Body of pancreas (tissue), 4 donors: ENCODE measurements at regions not wholly inside any gene's neighbourhood (a gene's known extent, or its start where the extent isn't known, plus 50 kb on each side); places are given as distances from the start of the nearest gene placed in this dataset.

Source experiments
- ATAC-seq: fragments of 150-250 bp; one replicate; pipeline ENCODE4 v1.9.1; 2016
- DNase-seq, 4 donors: peaks; one replicate each; pipeline ENCODE4 v3.0.0-alpha.2; 2019
- H3K27ac ChIP-seq, 4 donors: fragments of 200-600 bp; sonication (generic); 1 replicate in 3 of 4; 2 replicates in 1 of 4; pipeline versions ENCODE4 v1.5.1 to v1.6.1; 2016 to 2019; ENCODE audit warnings: mild to moderate bottlenecking in 1 of 4, mixed read lengths in 1 of 4, moderate library complexity in 1 of 4
- H3K27me3 ChIP-seq, 2 donors: fragments of 200-600 bp; sonication (generic); one replicate each; pipeline ENCODE4 v1.6.0; 2016; ENCODE audit warnings: mild to moderate bottlenecking in 1 of 2
- H3K36me3 ChIP-seq, 2 donors: fragments of 200-600 bp; sonication (generic); replicated peaks in 1 of 2; 2 replicates each; pipeline ENCODE4 v1.5.1; 2016; ENCODE audit warnings: low read depth in 2 of 2; ENCODE audit not compliant: insufficient read depth in 1 of 2
- H3K4me1 ChIP-seq: fragments of 200-600 bp; sonication (generic); one replicate; pipeline ENCODE4 v1.6.0; 2016
- H3K4me3 ChIP-seq, 2 donors: fragments of 200-600 bp; sonication (generic); 1 replicate in 1 of 2; 2 replicates in 1 of 2; pipeline ENCODE4 v1.5.1; 2016 to 2019
- H3K9me3 ChIP-seq, 3 donors: fragments of 200-600 bp; sonication (generic); 1 replicate in 2 of 3; 2 replicates in 1 of 3; pipeline ENCODE4 v1.5.1; 2016
- CTCF ChIP-seq, 7 experiments: fragments of 450-650 bp in 4 of 7; fragments of 200-600 bp in 3 of 7; sonication (generic) in 3 of 7; IDR thresholded peaks; one replicate each; pipeline ENCODE4 v1.5.1; 2016 to 2019; ENCODE audit warnings: antibody characterized with exemption in 7 of 7
- POLR2A ChIP-seq, 3 donors: fragments of 450-650 bp; IDR thresholded peaks; one replicate each; pipeline ENCODE4 v1.6.1; 2016; ENCODE audit warnings: antibody characterized with exemption in 3 of 3, mild to moderate bottlenecking in 2 of 3
- WGBS, 2 donors: methylation state at CpG; one replicate each; pipeline ENCODE4 v1.1.5; 2017; 5-methylcytosine and 5-hydroxymethylcytosine counted together
- intact Hi-C: fragments of 100-400 bp; cut with DNase I; formaldehyde crosslinking; loops from one replicate; pipeline ENCODE4 v1.15.1; 2023

DNA sequence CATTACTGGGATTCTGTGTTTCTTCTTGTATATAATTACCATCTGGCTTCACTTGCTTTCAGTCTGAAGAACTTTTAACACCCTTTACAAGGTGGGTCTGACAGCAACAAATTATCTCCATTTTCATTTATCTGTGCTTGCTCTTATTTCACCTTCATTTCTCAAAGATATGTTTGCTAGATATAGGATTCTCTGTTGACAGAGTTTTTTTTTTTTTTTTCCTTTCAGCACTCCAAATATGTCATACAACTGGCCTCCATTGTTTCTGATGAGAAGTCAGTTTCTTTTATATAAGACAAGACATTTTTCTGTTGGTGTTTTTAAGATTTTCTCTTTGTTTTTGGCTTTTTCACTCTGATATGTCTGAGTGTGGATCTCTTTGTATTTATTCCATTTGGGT is 59.3 kb upstream of the TACR1 start:
- DNase-seq = no peak
- ATAC-seq = no peak
- no peaks in the 10 kb centered on the region for H3K27me3 ChIP-seq
- H3K4me1 ChIP-seq = no peaks in the 10 kb centered on the region
- intact Hi-C loops = no loop called here
- peaks cover 0 to 7% (median 0%) of the 10 kb centered on the region in 3 donors for H3K9me3 ChIP-seq
- no peaks in the 10 kb centered on the region for H3K36me3 ChIP-seq
- H3K4me3 ChIP-seq = no peak overlapping the region
- H3K27ac ChIP-seq = no peak overlapping the region
- no peak for TF ChIP-seq POLR2A (IDR thresholded peaks at IDR 0.05)

GRCh38 chr2:75256485-75256884 is 57.2 kb upstream of the TACR1 start:
- TF ChIP-seq POLR2A (IDR thresholded peaks at IDR 0.05) = no peak
- no peak for TF ChIP-seq CTCF (IDR thresholded peaks at IDR 0.05)
- peaks cover 0 to 7% (median 0%) of the 10 kb centered on the region in 3 donors for H3K9me3 ChIP-seq
- ATAC-seq (no peak), DNase-seq (no peak)
- H3K27me3 ChIP-seq = no peaks in the 10 kb centered on the region
- no peak overlapping the region for H3K27ac ChIP-seq
- no peaks in the 10 kb centered on the region for H3K36me3 ChIP-seq
- intact Hi-C loops = no loop called here
- no peak overlapping the region for H3K4me3 ChIP-seq
- H3K4me1 ChIP-seq = no peaks in the 10 kb centered on the region
- 50 to 60% methylated on average over 1 of the region's 1 CpG for WGBS, 2 donors

DNA sequence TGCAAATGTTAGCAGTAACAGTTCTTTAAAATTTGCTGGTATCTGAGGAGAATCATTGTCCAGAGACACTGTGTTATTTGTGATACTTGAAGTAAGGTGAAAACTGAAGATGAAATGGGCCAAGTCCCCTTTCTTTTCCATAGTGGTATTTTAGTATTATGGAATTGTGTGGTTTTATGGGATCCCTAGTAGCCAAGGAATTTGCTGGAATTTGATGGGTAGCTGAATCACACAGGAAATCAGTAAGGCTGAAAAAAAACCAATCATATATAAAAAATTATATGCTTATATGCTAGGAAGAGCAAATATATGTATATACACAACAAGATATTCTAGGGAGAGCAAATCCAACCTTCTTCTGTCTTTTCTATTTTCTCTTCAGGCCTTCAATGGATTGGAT is 54.2 kb upstream of the TACR1 start:
- Histone ChIP-seq H3K4me3 (no peak overlapping the region), H3K36me3 (no peaks in the 10 kb centered on the region), H3K27ac (no peak overlapping the region), H3K9me3 (peaks cover 0 to 13% (median 0%) of the 10 kb centered on the region in 3 donors), H3K27me3 (no peaks in the 10 kb centered on the region), H3K4me1 (no peaks in the 10 kb centered on the region)
- intact Hi-C loops = no loop called here
- TF ChIP-seq CTCF (IDR thresholded peaks at IDR 0.05) (no peak), POLR2A (IDR thresholded peaks at IDR 0.05) (no peak)
- DNase-seq = no peak
- no peak for ATAC-seq

DNA sequence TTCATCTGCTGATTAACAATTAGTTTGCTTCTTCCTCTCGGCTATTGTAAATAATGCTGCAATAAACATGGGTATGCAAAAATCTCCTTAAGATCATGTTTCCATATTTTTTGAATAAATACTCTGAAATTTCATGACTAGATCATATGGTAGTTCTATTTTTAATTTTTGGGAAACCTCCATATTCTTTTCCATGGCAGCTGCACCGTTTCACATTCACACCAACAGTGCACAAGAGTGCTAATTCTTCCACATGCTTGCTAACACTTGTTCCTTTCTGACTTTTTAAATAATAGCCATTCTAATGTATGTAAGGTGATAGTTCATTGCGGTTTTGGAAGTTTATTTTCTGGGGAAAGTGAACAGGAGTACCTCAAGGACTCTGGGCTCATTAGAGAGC is 52.6 kb upstream of the TACR1 start:
- Histone ChIP-seq H3K27ac (no peak overlapping the region), H3K4me1 (no peaks in the 10 kb centered on the region), H3K27me3 (no peaks in the 10 kb centered on the region), H3K4me3 (no peak overlapping the region), H3K36me3 (no peaks in the 10 kb centered on the region), H3K9me3 (peaks cover 0 to 13% (median 0%) of the 10 kb centered on the region in 3 donors)
- 48 to 57% methylated on average over 3 of the region's 3 CpGs for WGBS, 2 donors
- TF ChIP-seq CTCF (IDR thresholded peaks at IDR 0.05) = no peak
- no peak for TF ChIP-seq POLR2A (IDR thresholded peaks at IDR 0.05)
- no peak for DNase-seq
- intact Hi-C loops = no loop called here
- ATAC-seq = no peak
